Upper lobe of right lung (tissue), 1 donor: ENCODE measurements at regions not wholly inside any gene's neighbourhood (a gene's known extent, or its start where the extent isn't known, plus 50 kb on each side); places are given as distances from the start of the nearest gene placed in this dataset.

ENCODE experiments used
- ATAC-seq: fragments of 200-7000 bp; cut with Tn5 transposase; one replicate; pipeline ENCODE4 v1.9.1; 2020; ENCODE audit warnings: mild to moderate bottlenecking, moderate library complexity
- DNase-seq: peaks from one replicate; pipeline ENCODE4 v3.0.0-alpha.2; 2020
- H3K27ac ChIP-seq: fragments of 200-600 bp; one replicate; pipeline ENCODE4 v1.8.0; 2022
- H3K27me3 ChIP-seq: fragments of 200-600 bp; one replicate; pipeline ENCODE4 v1.8.0; 2022; ENCODE audit warnings: mild to moderate bottlenecking
- H3K36me3 ChIP-seq: fragments of 200-600 bp; one replicate; pipeline ENCODE4 v1.8.0; 2022
- H3K4me1 ChIP-seq: fragments of 200-600 bp; one replicate; pipeline ENCODE4 v1.8.0; 2022
- H3K4me3 ChIP-seq: fragments of 200-600 bp; one replicate; pipeline ENCODE4 v1.8.0; 2022; ENCODE audit warnings: mild to moderate bottlenecking
- H3K9me3 ChIP-seq: fragments of 200-600 bp; one replicate; pipeline ENCODE4 v1.8.0; 2022
- intact Hi-C: fragments of 100-400 bp; cut with DNase I; formaldehyde crosslinking; loops from one replicate; pipeline ENCODE4 v1.11.0; 2022
- TF ChIP-seq, protein P1 (sequence below): fragments of 200-600 bp; IDR thresholded peaks from one replicate; pipeline ENCODE4 v1.8.0; 2022; ENCODE audit warnings: antibody characterized with exemption
- donor health status: DM: no; HTN: yes; CAD: no; lungs with severe emphysema.

GRCh38 chr4:134145369-134145768 is 56.2 kb downstream of the PABPC4L start:
- intact Hi-C loops, result no loop called here
- DNase-seq (no peak), ATAC-seq (no peak)
- Histone ChIP-seq H3K27me3 (no peaks in the 10 kb centered on the region), H3K4me1 (no peaks in the 10 kb centered on the region), H3K36me3 (no peaks in the 10 kb centered on the region), H3K27ac (no peak overlapping the region), H3K9me3 (no peaks in the 10 kb centered on the region), H3K4me3 (no peak overlapping the region)
- TF ChIP-seq, protein P1, sequence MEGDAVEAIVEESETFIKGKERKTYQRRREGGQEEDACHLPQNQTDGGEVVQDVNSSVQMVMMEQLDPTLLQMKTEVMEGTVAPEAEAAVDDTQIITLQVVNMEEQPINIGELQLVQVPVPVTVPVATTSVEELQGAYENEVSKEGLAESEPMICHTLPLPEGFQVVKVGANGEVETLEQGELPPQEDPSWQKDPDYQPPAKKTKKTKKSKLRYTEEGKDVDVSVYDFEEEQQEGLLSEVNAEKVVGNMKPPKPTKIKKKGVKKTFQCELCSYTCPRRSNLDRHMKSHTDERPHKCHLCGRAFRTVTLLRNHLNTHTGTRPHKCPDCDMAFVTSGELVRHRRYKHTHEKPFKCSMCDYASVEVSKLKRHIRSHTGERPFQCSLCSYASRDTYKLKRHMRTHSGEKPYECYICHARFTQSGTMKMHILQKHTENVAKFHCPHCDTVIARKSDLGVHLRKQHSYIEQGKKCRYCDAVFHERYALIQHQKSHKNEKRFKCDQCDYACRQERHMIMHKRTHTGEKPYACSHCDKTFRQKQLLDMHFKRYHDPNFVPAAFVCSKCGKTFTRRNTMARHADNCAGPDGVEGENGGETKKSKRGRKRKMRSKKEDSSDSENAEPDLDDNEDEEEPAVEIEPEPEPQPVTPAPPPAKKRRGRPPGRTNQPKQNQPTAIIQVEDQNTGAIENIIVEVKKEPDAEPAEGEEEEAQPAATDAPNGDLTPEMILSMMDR, result no peak

DNA sequence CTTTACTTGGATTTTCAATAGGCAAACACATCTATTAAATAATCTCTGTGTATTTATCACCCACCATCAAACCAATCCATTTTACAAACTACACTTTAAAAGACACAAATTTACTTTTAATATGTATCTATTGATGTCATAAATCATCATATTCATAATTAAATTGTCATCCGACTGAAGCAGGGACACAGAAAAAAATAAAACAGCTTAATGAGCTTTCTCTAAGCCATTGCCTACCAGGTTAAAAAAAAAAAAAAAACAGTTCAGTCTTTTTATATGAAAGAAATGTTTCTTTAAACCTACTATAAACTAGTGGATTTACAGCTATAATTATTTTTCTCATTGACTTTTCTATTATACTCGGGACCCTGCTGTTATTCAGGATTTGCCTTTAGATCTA is 57.3 kb downstream of the PABPC4L start:
- DNase-seq (no peak), ATAC-seq (no peak)
- no peaks in the 10 kb centered on the region for H3K4me1 ChIP-seq
- H3K27ac ChIP-seq, result no peak overlapping the region
- H3K9me3 ChIP-seq, result no peaks in the 10 kb centered on the region
- H3K36me3 ChIP-seq, result no peaks in the 10 kb centered on the region
- TF ChIP-seq, protein P1, result no peak
- no peaks in the 10 kb centered on the region for H3K27me3 ChIP-seq
- no peak overlapping the region for H3K4me3 ChIP-seq
- intact Hi-C loops, result no loop called here

DNA sequence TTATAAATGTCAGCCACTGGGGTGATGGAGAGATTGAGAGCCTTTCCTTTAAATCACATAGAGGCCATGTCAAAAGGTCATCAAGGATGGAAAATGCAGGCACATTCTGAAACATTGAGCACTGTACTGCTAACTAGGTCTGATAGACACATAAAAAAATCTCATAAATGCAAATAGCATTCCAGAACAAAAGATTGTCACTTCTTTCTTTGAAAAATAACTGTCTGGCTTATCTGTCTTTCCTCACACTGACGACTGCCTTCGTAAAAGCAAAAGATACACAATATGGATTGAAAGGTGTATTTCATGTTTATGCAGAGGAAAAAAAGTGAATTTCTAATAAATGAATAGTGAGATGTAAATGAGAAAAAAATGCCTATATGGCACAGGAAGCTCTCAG is 59.9 kb downstream of the PABPC4L start:
- intact Hi-C loops, result no loop called here
- TF ChIP-seq, protein P1, result no peak
- Histone ChIP-seq H3K27me3 (no peaks in the 10 kb centered on the region), H3K4me3 (no peak overlapping the region), H3K27ac (no peak overlapping the region), H3K9me3 (no peaks in the 10 kb centered on the region), H3K36me3 (no peaks in the 10 kb centered on the region), H3K4me1 (no peaks in the 10 kb centered on the region)
- no peak for DNase-seq
- no peak for ATAC-seq

DNA sequence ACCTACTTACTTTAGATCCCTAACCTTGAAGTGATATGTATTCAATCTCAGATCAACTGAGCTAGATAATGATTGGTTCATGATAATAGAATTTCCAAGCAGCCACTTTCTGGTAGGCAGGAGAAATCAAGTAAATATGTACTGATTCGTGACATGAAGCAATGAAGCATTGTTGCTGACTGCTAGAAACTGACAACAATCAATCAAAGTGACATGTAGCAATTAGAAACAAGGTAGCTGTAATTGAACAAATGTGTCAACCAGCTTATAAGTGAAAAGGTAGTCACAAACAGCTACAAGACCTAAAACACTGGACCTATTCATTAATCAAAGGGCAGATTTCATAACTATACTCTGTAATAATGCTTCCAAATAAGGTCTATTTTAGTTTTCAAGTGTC is 62.4 kb downstream of the PABPC4L start:
- H3K9me3 ChIP-seq, result no peaks in the 10 kb centered on the region
- TF ChIP-seq, protein P1, result no peak
- H3K27ac ChIP-seq, result no peak overlapping the region
- H3K4me1 ChIP-seq, result no peaks in the 10 kb centered on the region
- H3K36me3 ChIP-seq, result no peaks in the 10 kb centered on the region
- no peak overlapping the region for H3K4me3 ChIP-seq
- H3K27me3 ChIP-seq, result no peaks in the 10 kb centered on the region
- no peak for DNase-seq
- ATAC-seq, result no peak
- intact Hi-C loops, result no loop called here

- intact Hi-C loops, result no loop called here
- no peak for DNase-seq
- H3K27me3 ChIP-seq, result no peaks in the 10 kb centered on the region
- no peaks in the 10 kb centered on the region for H3K36me3 ChIP-seq
- TF ChIP-seq, protein P1, result no peak
- no peaks in the 10 kb centered on the region for H3K4me1 ChIP-seq
- H3K4me3 ChIP-seq, result no peak overlapping the region
- H3K27ac ChIP-seq, result no peak overlapping the region
- no peak for ATAC-seq
- no peaks in the 10 kb centered on the region for H3K9me3 ChIP-seq
These were observed 69.4 kb downstream of the PABPC4L start for GRCh38 chr4:134132086-134132783.

DNA sequence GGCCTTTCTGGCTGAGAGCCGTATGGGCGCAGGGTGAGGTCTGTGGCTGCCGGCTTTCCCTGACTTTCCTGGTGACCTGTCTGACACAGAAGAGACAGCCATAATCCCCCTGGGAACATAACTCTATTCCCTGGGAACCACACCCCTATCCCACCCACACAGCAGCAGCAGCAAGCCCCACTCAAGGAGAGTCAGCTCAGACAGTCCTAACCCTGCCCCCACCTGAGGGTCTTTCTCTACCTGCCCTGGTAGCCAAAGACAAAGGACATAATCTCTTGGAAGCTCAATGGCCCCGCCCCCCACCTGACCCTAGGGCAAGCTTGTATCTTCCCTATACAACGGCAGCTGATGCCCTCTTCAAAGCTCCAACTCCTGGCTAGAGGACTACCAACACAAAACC is 74.6 kb downstream of the PABPC4L start:
- ATAC-seq, result no peak
- TF ChIP-seq, protein P1, result no peak

More for the DNA sequence above, 74.6 kb downstream of the PABPC4L start:
- no peaks in the 10 kb centered on the region for H3K4me1 ChIP-seq
- DNase-seq, result no peak
- H3K27me3 ChIP-seq, result no peaks in the 10 kb centered on the region
- H3K27ac ChIP-seq, result no peak overlapping the region
- no peaks in the 10 kb centered on the region for H3K36me3 ChIP-seq
- H3K4me3 ChIP-seq, result no peak overlapping the region
- intact Hi-C loops, result no loop called here
- no peaks in the 10 kb centered on the region for H3K9me3 ChIP-seq
